ENCODE measurements at regions not wholly inside any gene's neighbourhood (a gene's known extent, or its start where the extent isn't known, plus 50 kb on each side); places are given as distances from the start of the nearest gene placed in this dataset.

DNA sequence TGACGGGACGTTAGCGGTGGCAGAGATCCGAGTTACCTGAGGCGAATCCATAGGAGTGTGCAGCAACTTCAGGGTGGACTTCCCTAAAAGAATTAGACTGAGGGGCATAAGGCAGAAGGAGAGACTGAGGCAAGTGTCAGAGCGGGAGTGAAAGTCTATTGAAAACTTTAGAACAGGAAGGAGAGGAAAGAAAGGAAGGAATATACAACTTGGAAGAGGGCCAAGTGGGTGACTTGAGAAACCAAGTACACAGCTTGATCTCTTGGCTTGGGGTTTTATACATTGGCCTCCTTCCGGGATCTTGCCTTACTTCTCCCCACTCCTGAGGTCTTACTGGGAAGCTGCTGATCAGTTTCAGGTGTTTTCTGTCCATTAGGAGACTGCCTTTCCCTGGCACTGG, 84.9 kb downstream of the SNX18 start:
- no peak for FAIRE-seq

DNA sequence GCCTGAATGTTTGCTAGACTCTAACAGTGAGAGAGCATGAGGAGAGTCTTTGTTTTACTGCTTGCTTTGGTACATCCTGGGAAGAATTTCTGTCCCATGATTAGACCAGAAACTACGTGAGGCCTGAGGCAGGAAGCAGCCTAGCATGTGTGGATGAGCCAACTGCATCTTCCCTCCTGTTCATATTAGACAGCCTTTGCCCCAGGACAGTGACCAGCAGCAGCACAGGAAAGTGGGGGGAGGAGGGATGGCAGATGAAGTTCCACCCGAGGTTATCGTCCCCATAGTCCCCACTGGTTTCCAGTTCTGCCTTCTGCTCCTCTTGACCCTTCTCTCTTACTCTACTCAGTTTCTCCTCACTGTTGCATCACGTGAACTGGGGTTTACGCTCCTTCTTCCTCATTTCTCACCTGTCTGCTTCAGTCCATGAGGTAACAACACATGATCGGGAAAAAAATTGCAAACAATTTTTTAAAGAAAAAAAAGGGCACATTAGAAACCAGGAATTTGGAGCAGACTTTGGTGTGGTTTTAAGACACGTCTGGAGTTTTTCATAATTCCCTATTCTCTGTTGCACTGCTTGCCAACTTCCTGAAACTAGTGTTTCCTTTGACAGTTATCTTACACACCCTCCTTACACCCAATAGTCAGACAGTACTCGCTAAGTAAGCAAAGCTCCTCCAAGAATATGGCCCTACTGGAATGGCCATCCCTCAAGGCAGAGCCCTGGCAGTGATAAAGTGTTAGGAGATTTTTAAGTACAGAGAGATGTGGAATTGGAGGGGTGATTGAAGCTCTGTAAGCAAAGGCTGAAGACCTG, 84.1 kb downstream of the SNX18 start:
- FAIRE-seq, result no peak

Data from islet of Langerhans (tissue), 1 donor.